RWPE1 (cell line): ENCODE measurements at regions not wholly inside any gene's neighbourhood (a gene's known extent, or its start where the extent isn't known, plus 50 kb on each side); places are given as distances from the start of the nearest gene placed in this dataset.
A peak's percentile ranks its signal among the peaks of the same experiment; 100 is the strongest.

Source experiments
- CTCF ChIA-PET: fragments of 350-600 bp; sonication (Branson Sonifier 250); formaldehyde crosslinking; extraction: SDS; loops from one replicate; lab custom pipeline; 2021; lab: Yijun Ruan, JAX
- POLR2A ChIA-PET: fragments of 400-600 bp; formaldehyde crosslinking; extraction: SDS; loops from one replicate; lab custom pipeline; 2020; ENCODE audit warnings: antibody characterized with exemption; ENCODE audit not compliant: low non-redundant PET; lab: Yijun Ruan, JAX
- DNase-seq: peaks from one replicate; pipeline ENCODE4 v3.0.0; 2012; ENCODE audit warnings: low spot score
- H3K27ac ChIP-seq: fragments of 450-650 bp; 2 replicates; pipeline ENCODE4 v1.5.1; 2017
- CTCF ChIP-seq: fragments of 450-650 bp; conservative IDR thresholded peaks from 2 replicates; pipeline ENCODE4 v1.5.1; 2017; ENCODE audit warnings: low read depth, mild to moderate bottlenecking

- no peak overlapping the region for H3K27ac ChIP-seq
- DNase-seq: no peak
- ChIA-PET POLR2A (no interaction called here), CTCF (interaction anchor here (0.6 kb wide), 1 partner anchor 630 kb away, joined by 4 read pairs; no protein-coding TSS in a partner anchor)
- no peak for TF ChIP-seq CTCF
These were observed 181.7 kb downstream of the GALC start for GRCh38 chr14:87811246-87811645.

- POLR2A ChIA-PET: no interaction called here
- TF ChIP-seq CTCF: no peak
- no peak for DNase-seq
- no peak overlapping the region for H3K27ac ChIP-seq
- CTCF ChIA-PET: interaction anchor here (0.6 kb wide), 1 partner anchor 630 kb away, joined by 4 read pairs; no protein-coding TSS in a partner anchor
These were observed 182.3 kb downstream of the GALC start for GRCh38 chr14:87810711-87811110.

- DNase-seq: no peak
- H3K27ac ChIP-seq: no peak overlapping the region
- CTCF ChIA-PET: interaction anchor here (0.5 kb wide), 1 partner anchor 110 kb away, joined by 3 read pairs; no protein-coding TSS in a partner anchor
- POLR2A ChIA-PET: no interaction called here
- TF ChIP-seq CTCF: no peak
These were observed 183.7 kb downstream of the GALC start for GRCh38 chr14:87809261-87809660.

GRCh38 chr14:87805315-87805723 is 187.7 kb downstream of the GALC start:
- CTCF ChIA-PET: interaction anchor here (0.6 to 1.4 kb wide), 9 partner anchors 21 to 1801 kb away, joined by 3 to 11 read pairs (median 3); no protein-coding TSS in a partner anchor
- POLR2A ChIA-PET: no interaction called here
- H3K27ac ChIP-seq: no peak overlapping the region
- peak; percentile 36 for TF ChIP-seq CTCF
- peak; percentile 50 for DNase-seq

- ChIA-PET CTCF (interaction anchor here (0.6 kb wide), 1 partner anchor 456 kb away, joined by 6 read pairs; no protein-coding TSS in a partner anchor), POLR2A (no interaction called here)
- no peak for TF ChIP-seq CTCF
These were observed 192.8 kb downstream of the GALC start for GRCh38 chr14:87800216-87800615.

GRCh38 chr14:87799400-87799799 is 193.6 kb downstream of the GALC start:
- no peak overlapping the region for H3K27ac ChIP-seq
- ChIA-PET POLR2A (no interaction called here), CTCF (interaction anchor here (0.5 to 0.6 kb wide), 2 partner anchors 54 to 455 kb away, joined by 3 to 6 read pairs; no protein-coding TSS in a partner anchor)
- no peak for TF ChIP-seq CTCF
- DNase-seq: no peak

More at GRCh38 chr14:87800216-87800615, 192.8 kb downstream of the GALC start:
- no peak for DNase-seq
- H3K27ac ChIP-seq: no peak overlapping the region
